ENCODE measurements at regions not wholly inside any gene's neighbourhood (a gene's known extent, or its start where the extent isn't known, plus 50 kb on each side); places are given as distances from the start of the nearest gene placed in this dataset.

- TF ChIP-seq, protein P1, sequence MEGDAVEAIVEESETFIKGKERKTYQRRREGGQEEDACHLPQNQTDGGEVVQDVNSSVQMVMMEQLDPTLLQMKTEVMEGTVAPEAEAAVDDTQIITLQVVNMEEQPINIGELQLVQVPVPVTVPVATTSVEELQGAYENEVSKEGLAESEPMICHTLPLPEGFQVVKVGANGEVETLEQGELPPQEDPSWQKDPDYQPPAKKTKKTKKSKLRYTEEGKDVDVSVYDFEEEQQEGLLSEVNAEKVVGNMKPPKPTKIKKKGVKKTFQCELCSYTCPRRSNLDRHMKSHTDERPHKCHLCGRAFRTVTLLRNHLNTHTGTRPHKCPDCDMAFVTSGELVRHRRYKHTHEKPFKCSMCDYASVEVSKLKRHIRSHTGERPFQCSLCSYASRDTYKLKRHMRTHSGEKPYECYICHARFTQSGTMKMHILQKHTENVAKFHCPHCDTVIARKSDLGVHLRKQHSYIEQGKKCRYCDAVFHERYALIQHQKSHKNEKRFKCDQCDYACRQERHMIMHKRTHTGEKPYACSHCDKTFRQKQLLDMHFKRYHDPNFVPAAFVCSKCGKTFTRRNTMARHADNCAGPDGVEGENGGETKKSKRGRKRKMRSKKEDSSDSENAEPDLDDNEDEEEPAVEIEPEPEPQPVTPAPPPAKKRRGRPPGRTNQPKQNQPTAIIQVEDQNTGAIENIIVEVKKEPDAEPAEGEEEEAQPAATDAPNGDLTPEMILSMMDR (IDR thresholded peaks at IDR 0.05) = no peak
- Histone ChIP-seq H3K4me1 (no peaks in the 10 kb centered on the region), H3K36me3 (no peaks in the 10 kb centered on the region), H3K27me3 (no peaks in the 10 kb centered on the region), H3K27ac (no peak overlapping the region), H3K9me3 (no peaks in the 10 kb centered on the region), H3K4me3 (no peak overlapping the region)
- DNase-seq (ENCODE audit: low spot score) = no peak
These were observed 345.9 kb upstream of the NUDT12 start for GRCh38 chr5:103908336-103909080.

DNA sequence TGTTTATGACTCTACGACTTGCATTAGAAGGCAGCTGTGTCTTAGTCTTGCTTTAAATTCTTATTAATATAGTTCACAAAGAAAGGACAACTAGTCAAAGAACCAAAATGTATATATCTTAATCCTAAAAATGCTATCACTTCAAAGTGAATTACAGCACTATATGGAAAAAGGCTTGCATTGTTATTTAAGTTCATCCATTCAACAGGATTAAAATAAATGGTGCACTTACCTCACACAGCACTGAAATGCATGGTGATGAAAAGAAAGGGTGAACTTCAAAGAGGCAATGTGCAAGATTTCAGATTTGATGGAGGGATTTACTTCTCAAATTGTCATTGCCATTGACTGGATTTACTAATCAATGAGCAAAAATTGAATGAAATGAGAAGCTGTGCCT, 344.4 kb upstream of the NUDT12 start:
- Histone ChIP-seq H3K4me1 (no peaks in the 10 kb centered on the region), H3K36me3 (no peaks in the 10 kb centered on the region), H3K9me3 (no peaks in the 10 kb centered on the region), H3K27me3 (no peaks in the 10 kb centered on the region), H3K27ac (no peak overlapping the region), H3K4me3 (no peak overlapping the region)
- no peak for DNase-seq (ENCODE audit: low spot score)
- TF ChIP-seq, protein P1 (IDR thresholded peaks at IDR 0.05) = no peak

GRCh38 chr5:103904651-103905050, 342.1 kb upstream of the NUDT12 start:
- no peak for DNase-seq (ENCODE audit: low spot score)
- no peak overlapping the region for H3K27ac ChIP-seq
- no peaks in the 10 kb centered on the region for H3K4me1 ChIP-seq
- no peaks in the 10 kb centered on the region for H3K9me3 ChIP-seq
- no peaks in the 10 kb centered on the region for H3K36me3 ChIP-seq
- TF ChIP-seq, protein P1 (IDR thresholded peaks at IDR 0.05) = no peak
- H3K4me3 ChIP-seq = no peak overlapping the region
- no peaks in the 10 kb centered on the region for H3K27me3 ChIP-seq

DNA sequence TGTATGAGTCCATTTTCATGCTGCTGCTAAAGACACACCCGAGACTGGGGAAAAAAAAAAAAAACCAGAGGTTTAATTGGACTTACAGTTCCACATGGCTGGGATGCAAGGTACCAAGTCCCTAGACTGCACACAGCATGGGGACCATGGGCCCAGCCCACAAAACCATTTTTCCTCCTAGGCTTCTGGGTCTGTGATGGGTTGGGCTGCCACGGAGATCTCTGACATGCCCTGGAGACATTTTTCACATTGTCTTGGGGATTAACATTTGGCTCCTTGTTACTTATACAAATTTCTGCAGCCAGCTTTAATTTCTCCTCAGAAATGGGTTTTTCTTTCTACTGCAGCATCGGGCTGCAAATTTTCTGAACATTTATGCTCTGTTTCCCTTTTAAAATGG, 340.3 kb upstream of the NUDT12 start:
- TF ChIP-seq, protein P1 (IDR thresholded peaks at IDR 0.05) = no peak
- Histone ChIP-seq H3K27me3 (no peaks in the 10 kb centered on the region), H3K36me3 (no peaks in the 10 kb centered on the region), H3K4me3 (no peak overlapping the region), H3K9me3 (no peaks in the 10 kb centered on the region), H3K27ac (no peak overlapping the region), H3K4me1 (no peaks in the 10 kb centered on the region)
- DNase-seq (ENCODE audit: low spot score) = no peak

DNA sequence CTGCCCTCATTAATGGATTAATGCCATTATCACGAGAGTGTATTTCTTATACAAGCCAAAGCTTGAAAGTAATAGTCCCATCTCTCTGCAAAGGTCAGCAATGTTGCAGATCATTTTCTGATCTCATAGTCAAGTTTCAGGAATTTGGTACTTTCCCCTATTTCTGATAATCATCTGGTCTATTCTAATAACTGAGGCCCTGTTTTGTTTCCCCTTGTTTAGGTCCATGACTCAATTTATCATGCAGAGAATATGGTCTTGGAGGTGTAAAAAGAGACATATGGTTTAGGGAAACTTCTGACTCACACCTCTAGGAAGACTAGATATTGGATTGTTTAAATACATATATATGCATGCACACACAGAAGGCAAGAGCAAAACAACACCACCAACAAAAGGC, 339.3 kb upstream of the NUDT12 start:
- Histone ChIP-seq H3K9me3 (no peaks in the 10 kb centered on the region), H3K27ac (no peak overlapping the region), H3K4me3 (no peak overlapping the region), H3K27me3 (no peaks in the 10 kb centered on the region), H3K4me1 (no peaks in the 10 kb centered on the region), H3K36me3 (no peaks in the 10 kb centered on the region)
- TF ChIP-seq, protein P1 (IDR thresholded peaks at IDR 0.05) = no peak
- no peak for DNase-seq (ENCODE audit: low spot score)

- H3K27me3 ChIP-seq = no peaks in the 10 kb centered on the region
- H3K27ac ChIP-seq = no peak overlapping the region
- TF ChIP-seq, protein P1 (IDR thresholded peaks at IDR 0.05) = no peak
- H3K4me3 ChIP-seq = no peak overlapping the region
- H3K9me3 ChIP-seq = no peaks in the 10 kb centered on the region
- H3K4me1 ChIP-seq = no peaks in the 10 kb centered on the region
- no peak for DNase-seq (ENCODE audit: low spot score)
- H3K36me3 ChIP-seq = no peaks in the 10 kb centered on the region
These were observed 334.0 kb upstream of the NUDT12 start for GRCh38 chr5:103896593-103896992.
